ENCODE measurements at regions not wholly inside any gene's neighbourhood (a gene's known extent, or its start where the extent isn't known, plus 50 kb on each side); places are given as distances from the start of the nearest gene placed in this dataset.

DNA sequence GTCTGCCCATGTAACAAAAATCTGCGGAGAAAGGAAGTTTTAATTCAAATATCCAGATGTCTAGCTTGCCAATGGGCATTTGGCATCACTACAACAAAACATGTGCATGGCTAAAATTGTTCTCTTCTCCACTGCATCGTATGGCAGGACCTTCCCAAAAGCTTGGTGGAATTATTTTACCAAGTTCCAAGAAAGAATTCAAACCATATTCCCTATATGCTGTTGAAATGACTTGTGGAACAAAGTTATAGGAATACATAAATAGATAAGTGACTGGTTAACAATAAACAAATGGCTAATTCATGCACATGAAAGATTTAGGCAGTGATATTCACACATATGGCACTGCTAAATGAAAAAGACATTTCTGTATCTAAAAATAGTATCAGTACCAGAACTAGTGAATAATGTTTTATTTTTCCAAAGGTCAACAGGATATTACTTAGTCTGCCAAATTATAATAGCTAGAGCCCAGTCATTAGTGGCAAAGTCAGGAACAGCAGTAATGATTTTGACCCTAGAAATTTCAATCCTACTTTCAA is 425.4 kb upstream of the VRK2 start:
- Histone ChIP-seq H3K79me2 (ENCODE audit: low read length) (no peaks in the 10 kb centered on the region), H3K4me2 (ENCODE audit: low read length) (no peak overlapping the region), H4K20me1 (ENCODE audit: low read length) (peaks cover 4% of the 10 kb centered on the region; the same call in 1 of the 2 replicates), H3K27ac (ENCODE audit: low read length) (no peak overlapping the region), H3K9me3 (ENCODE audit: low read length) (no peaks in the 10 kb centered on the region), H3K4me1 (ENCODE audit: insufficient read depth, low read length) (no peaks in the 10 kb centered on the region), H3K9ac (ENCODE audit: low read length) (no peak overlapping the region), H3F3A (ENCODE audit: low read length, unreplicated experiment) (no peaks in the 10 kb centered on the region), H3K4me3 (ENCODE audit: low read length) (no peak overlapping the region), H3K27me3 (ENCODE audit: low read length) (peaks cover 53% of the 10 kb centered on the region), H3K36me3 (ENCODE audit: low read depth, low read length) (no peaks in the 10 kb centered on the region), H2AFZ (ENCODE audit: low read length) (no peak overlapping the region), H3K9me2 (replicated peaks; ENCODE audit: low read length) (no peaks in the 10 kb centered on the region)
- ChIA-PET POLR2A (ENCODE audit: unreplicated experiment) (no interaction called here), CTCF (no interaction called here)
- no TSS peak for BruUV-seq (replicated peaks)
- DNase-seq (no peak), ATAC-seq (no peak)
- TF ChIP-seq EZH2 (IDR thresholded peaks at IDR 0.05; ENCODE audit: low read length, unreplicated experiment), result no peak
- no peak for TF ChIP-seq CTCF (conservative IDR thresholded peaks at IDR 0.05; ENCODE audit: low read depth, low read length)
- no peak for TF ChIP-seq EZH2phosphoT487 (IDR thresholded peaks at IDR 0.05; ENCODE audit: borderline replicate concordance, low read length)
- intact Hi-C loops (cut with micrococcal nuclease), result no loop called here

DNA sequence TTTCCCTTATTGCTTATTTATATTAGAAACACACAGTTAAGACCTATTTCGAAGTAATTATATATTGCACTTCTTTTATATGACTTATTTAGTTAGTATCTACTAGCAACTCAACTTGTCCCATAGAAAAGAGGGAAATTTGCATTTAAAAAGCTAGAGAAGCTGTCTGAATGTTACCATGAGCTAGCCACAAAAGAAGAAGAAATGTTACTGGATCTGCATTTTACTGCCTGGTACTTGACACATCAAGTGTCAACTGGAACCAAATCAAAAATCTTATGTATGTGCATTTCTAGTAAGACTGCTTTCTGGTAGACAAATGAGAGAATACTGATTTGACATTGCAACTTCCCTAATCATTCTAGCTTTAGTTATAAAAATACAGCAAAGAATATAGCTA is 424.6 kb upstream of the VRK2 start:
- no TSS peak for BruUV-seq (replicated peaks)
- Histone ChIP-seq H3K79me2 (ENCODE audit: low read length) (no peaks in the 10 kb centered on the region), H3K36me3 (ENCODE audit: low read depth, low read length) (no peaks in the 10 kb centered on the region), H3K9me2 (replicated peaks; ENCODE audit: low read length) (no peaks in the 10 kb centered on the region), H3K4me1 (ENCODE audit: insufficient read depth, low read length) (no peaks in the 10 kb centered on the region), H3K9ac (ENCODE audit: low read length) (no peak overlapping the region), H3K4me2 (ENCODE audit: low read length) (no peak overlapping the region), H4K20me1 (ENCODE audit: low read length) (peaks cover 4% of the 10 kb centered on the region; the same call in 1 of the 2 replicates), H3K4me3 (ENCODE audit: low read length) (no peak overlapping the region), H3K9me3 (ENCODE audit: low read length) (no peaks in the 10 kb centered on the region), H3F3A (ENCODE audit: low read length, unreplicated experiment) (no peaks in the 10 kb centered on the region), H3K27ac (ENCODE audit: low read length) (no peak overlapping the region), H2AFZ (ENCODE audit: low read length) (no peak overlapping the region), H3K27me3 (ENCODE audit: low read length) (peaks cover 58% of the 10 kb centered on the region)
- DNase-seq, result no peak
- intact Hi-C loops (cut with micrococcal nuclease), result no loop called here
- TF ChIP-seq EZH2phosphoT487 (IDR thresholded peaks at IDR 0.05; ENCODE audit: borderline replicate concordance, low read length) (no peak), CTCF (conservative IDR thresholded peaks at IDR 0.05; ENCODE audit: low read depth, low read length) (no peak)
- CTCF ChIA-PET, result no interaction called here
- ATAC-seq, result no peak
- POLR2A ChIA-PET (ENCODE audit: unreplicated experiment), result no interaction called here

DNA sequence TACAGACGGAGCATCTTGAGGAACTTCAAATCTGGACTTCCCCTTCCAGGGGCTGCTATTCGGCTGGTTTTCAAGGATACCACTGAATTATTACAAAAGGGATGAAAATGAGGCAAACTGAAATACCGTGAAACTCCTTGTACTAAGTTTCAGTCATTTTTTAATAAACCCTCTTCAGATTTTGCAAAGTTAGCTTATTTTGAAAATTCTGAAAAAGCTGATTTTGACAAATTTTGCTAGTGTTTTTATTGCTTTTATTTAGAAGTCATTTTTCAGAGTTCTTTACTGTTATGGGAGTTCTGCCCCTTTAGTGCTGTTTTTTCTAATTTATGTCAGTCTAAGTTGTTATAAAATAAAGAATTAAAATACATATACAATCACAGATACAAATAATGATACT is 390.4 kb upstream of the VRK2 start:
- no peak overlapping the region for H3K4me2 ChIP-seq (ENCODE audit: low read length)
- H3K4me1 ChIP-seq (ENCODE audit: insufficient read depth, low read length), result no peaks in the 10 kb centered on the region
- H4K20me1 ChIP-seq (ENCODE audit: low read length), result no peaks in the 10 kb centered on the region
- H3K27ac ChIP-seq (ENCODE audit: low read length), result no peak overlapping the region
- H3K27me3 ChIP-seq (ENCODE audit: low read length), result peaks cover 33% of the 10 kb centered on the region; the same call in 1 of the 2 replicates
- TF ChIP-seq EZH2phosphoT487 (IDR thresholded peaks at IDR 0.05; ENCODE audit: borderline replicate concordance, low read length), result no peak
- TF ChIP-seq EZH2 (IDR thresholded peaks at IDR 0.05; ENCODE audit: low read length, unreplicated experiment), result no peak
- TF ChIP-seq CTCF (conservative IDR thresholded peaks at IDR 0.05; ENCODE audit: low read depth, low read length), result no peak
- no peak overlapping the region for H3K4me3 ChIP-seq (ENCODE audit: low read length)
- ChIA-PET POLR2A (ENCODE audit: unreplicated experiment) (no interaction called here), CTCF (no interaction called here)
- H2AFZ ChIP-seq (ENCODE audit: low read length), result no peak overlapping the region
- no peak for DNase-seq
- no peaks in the 10 kb centered on the region for H3K36me3 ChIP-seq (ENCODE audit: low read depth, low read length)
- H3F3A ChIP-seq (ENCODE audit: low read length, unreplicated experiment), result no peaks in the 10 kb centered on the region
- ATAC-seq, result no peak
- intact Hi-C loops (cut with micrococcal nuclease), result no loop called here
- H3K79me2 ChIP-seq (ENCODE audit: low read length), result no peaks in the 10 kb centered on the region
- no TSS peak for BruUV-seq (replicated peaks)
- H3K9me2 ChIP-seq (replicated peaks; ENCODE audit: low read length), result no peaks in the 10 kb centered on the region
- peaks cover 9% of the 10 kb centered on the region; the same call in 1 of the 2 replicates for H3K9me3 ChIP-seq (ENCODE audit: low read length)
- no peak overlapping the region for H3K9ac ChIP-seq (ENCODE audit: low read length)
